Astrocyte of the cerebellum (primary cell): ENCODE measurements at regions not wholly inside any gene's neighbourhood (a gene's known extent, or its start where the extent isn't known, plus 50 kb on each side); places are given as distances from the start of the nearest gene placed in this dataset.
A peak's percentile ranks its signal among the peaks of the same experiment; 100 is the strongest.

ENCODE experiments used
- DNase-seq: peaks from one replicate; pipeline ENCODE4 v3.0.0-alpha.2; 2011; ENCODE audit warnings: low read depth
- H3K4me3 ChIP-seq: 2 replicates; pipeline ENCODE4 v1.5.1; 2011; ENCODE audit warnings: mild to moderate bottlenecking, low read depth, low read length, moderate library complexity
- CTCF ChIP-seq: IDR thresholded peaks from 2 replicates; pipeline ENCODE4 v1.5.1; 2012; ENCODE audit warnings: low read length, low read depth, moderate library complexity, mild to moderate bottlenecking; ENCODE audit errors: missing control alignments
- in situ Hi-C: cut with HindIII; loops from 2 replicates; pipeline ENCODE4 v1.10.0; 2017; ENCODE audit warnings: low sequenced_read_pairs

GRCh38 chr13:68214691-68215415, 984.7 kb upstream of the PCDH9 start:
- TF ChIP-seq CTCF: no peak
- no peak overlapping the region for H3K4me3 ChIP-seq
- DNase-seq: no peak
- in situ Hi-C loops: no loop called here

- in situ Hi-C loops: no loop called here
- DNase-seq: no peak
- no peak for TF ChIP-seq CTCF
- H3K4me3 ChIP-seq: no peak overlapping the region
These were observed 969.1 kb upstream of the PCDH9 start for GRCh38 chr13:68199271-68199670.

GRCh38 chr13:68190818-68191217, 960.7 kb upstream of the PCDH9 start:
- DNase-seq: no peak
- no peak for TF ChIP-seq CTCF
- in situ Hi-C loops: no loop called here
- no peak overlapping the region for H3K4me3 ChIP-seq

- in situ Hi-C loops: no loop called here
- DNase-seq: no peak
- H3K4me3 ChIP-seq: no peak overlapping the region
- TF ChIP-seq CTCF: no peak
These were observed 955.5 kb upstream of the PCDH9 start for GRCh38 chr13:68185444-68186141.

GRCh38 chr13:68176475-68176874, 946.3 kb upstream of the PCDH9 start:
- peak; percentile 93 for DNase-seq
- no peak for TF ChIP-seq CTCF
- in situ Hi-C loops: no loop called here
- no peak overlapping the region for H3K4me3 ChIP-seq

- in situ Hi-C loops: no loop called here
- no peak overlapping the region for H3K4me3 ChIP-seq
- TF ChIP-seq CTCF: no peak
- no peak for DNase-seq
These were observed 944.8 kb upstream of the PCDH9 start for GRCh38 chr13:68174893-68175292.
